T-helper 1 cell (primary cell): ENCODE measurements at regions not wholly inside any gene's neighbourhood (a gene's known extent, or its start where the extent isn't known, plus 50 kb on each side); places are given as distances from the start of the nearest gene placed in this dataset.

Experiments
- DNase-seq, 5 donors: peaks; one replicate each; pipeline ENCODE4 v3.0.0-alpha.2; 2012 to 2020

GRCh38 chr10:123500110-123500509, 166.0 kb upstream of the GPR26 start:
- DNase-seq: no peak

GRCh38 chr10:123501148-123501547, 165.0 kb upstream of the GPR26 start:
- DNase-seq: no peak

- no peak for DNase-seq
Measured at GRCh38 chr10:123502983-123503382, 163.2 kb upstream of the GPR26 start.

DNA sequence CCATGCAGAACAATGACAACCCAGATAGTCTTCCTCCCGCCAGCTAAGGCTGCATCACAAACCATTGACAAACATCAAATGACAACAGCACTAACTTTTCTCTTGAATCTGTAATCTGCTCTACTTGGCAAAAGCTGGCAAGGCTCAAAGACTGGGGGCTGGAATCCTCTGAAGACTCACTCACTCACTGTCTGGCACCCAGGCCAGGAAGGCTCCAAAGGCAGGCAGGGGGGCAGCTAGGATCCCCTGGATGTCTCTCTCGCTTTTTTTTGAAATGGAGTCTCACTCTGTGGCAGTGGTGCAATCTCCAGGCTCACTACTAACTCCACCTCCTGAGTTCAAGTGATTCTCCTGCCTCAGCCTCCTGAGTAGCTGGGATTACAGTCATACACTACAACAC, 159.7 kb upstream of the GPR26 start:
- DNase-seq: no peak

- DNase-seq: no peak
Measured at GRCh38 chr10:123507298-123507697, 158.9 kb upstream of the GPR26 start.

- no peak for DNase-seq
Measured at GRCh38 chr10:123509338-123509737, 156.8 kb upstream of the GPR26 start.

DNA sequence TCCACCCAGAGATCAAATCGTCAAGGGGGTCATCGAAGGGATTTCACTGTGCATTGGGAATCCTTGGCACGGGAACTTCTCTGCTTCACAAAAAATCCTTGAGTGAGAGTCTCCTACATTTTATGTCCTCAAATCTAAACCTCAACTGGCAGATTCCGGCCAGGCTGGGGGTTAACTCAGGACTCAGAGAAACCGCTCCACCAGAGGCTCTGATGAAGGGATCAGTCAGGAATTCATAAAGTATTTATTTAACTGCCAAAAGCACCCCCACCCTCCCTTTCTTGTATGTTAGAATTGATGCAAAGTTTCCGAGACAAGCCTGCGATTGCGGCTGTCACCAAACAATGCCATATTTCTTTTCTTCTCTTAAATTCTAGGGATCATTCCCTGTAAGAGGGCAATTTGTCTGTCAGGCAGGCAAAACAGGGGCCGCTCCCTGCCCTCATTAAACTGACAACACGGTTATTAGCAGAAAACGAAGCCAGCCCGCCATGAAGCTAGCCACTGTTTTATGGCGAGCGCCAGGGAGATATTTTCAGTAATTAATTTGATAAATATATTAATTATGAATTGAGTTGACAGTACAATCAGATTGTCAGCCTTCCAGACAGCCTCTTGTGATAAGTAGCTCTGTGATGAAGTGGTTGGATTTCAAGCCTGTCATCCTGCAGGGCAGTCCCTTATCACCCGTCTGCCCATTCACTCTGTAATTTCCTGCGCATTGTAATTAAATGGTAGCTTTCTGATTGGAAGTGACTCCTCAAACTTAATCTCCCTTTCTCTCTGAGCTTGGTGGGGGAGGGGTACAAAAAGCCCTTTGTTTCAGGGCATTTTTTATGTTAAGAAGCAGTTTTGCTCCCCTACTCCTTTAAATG, 153.0 kb upstream of the GPR26 start:
- DNase-seq: no peak

DNA sequence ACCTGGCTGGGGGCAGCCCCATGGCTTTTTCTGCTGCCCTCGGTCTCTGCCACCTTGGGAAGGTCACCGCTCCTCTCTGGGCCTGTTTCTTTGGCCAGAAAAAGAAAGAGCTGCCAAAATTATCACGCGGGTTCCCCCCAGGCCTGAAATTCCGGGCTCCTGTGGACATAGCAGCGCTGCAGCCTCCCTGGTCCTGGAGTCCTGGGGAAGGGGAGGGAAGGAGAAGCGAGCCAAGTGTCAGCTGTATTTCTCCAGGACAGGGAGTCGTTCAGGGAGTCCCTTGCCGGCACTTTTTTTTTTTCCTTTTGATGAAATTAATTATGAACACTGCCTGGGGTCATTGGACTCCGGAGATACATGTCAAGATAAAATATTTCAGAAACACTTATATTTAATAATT, 152.3 kb upstream of the GPR26 start:
- DNase-seq: no peak

GRCh38 chr10:123514996-123515395, 151.2 kb upstream of the GPR26 start:
- DNase-seq: no peak

- no peak for DNase-seq
Measured at GRCh38 chr10:123515661-123516060, 150.5 kb upstream of the GPR26 start.

DNA sequence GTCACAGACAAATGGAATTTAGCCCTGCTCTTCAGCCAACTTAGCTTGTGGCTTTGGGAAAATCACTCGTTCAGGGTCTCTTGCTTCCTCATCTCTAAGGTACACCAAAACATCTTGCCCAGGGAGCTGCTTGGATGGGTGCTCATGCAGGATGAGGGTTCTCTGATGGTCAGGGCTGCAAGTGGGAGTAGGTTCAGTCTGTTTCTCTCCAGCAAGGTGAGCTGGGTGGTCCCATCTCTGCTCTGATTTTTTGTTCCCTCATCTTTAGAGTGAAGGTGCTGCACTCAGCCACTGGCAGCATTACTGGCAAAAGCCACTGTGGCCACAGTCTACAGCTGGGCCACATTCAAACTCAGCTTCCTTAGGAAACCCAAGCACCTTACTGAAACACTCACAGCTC, 149.9 kb upstream of the GPR26 start:
- no peak for DNase-seq

DNA sequence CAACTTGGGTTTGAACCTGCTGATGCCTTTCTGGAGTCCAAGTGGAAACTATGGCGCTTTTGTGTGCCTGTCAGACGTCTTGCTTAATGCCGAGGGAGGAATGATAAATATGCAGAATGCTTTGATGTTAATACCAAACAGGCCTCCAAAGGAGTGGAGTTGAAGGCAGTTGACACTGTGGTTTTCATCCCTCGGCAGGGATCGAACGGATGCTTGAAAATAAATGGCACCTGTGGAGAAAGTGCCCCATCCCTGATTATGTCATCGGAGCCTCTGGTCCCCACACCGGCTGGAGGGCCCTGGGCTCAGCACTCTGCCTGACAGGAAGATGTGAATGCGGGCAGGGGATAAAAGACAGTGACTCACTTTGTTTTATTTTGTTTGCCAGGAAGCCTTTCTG, 148.7 kb upstream of the GPR26 start:
- DNase-seq: no peak

- DNase-seq: no peak
Measured at GRCh38 chr10:123517901-123518300, 148.3 kb upstream of the GPR26 start.

DNA sequence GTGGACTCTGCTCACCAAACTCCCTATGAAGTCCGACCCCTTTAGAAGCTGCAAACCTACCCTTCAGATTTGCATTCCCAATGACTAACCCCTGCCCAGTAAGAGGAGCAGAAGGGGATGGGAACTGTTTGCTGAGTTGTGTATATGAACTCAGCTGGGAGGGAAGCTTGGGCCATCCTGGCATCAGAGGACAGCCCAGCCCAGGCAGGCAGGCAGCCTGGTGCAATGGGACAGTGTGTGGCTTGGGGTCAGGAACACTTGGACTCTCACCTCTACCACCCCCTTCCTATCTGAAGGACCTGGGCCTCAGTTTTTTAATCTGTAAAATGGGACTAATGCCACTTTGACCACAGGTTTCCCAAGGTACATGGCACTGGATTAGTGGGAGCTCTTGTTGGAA, 147.4 kb upstream of the GPR26 start:
- no peak for DNase-seq

DNA sequence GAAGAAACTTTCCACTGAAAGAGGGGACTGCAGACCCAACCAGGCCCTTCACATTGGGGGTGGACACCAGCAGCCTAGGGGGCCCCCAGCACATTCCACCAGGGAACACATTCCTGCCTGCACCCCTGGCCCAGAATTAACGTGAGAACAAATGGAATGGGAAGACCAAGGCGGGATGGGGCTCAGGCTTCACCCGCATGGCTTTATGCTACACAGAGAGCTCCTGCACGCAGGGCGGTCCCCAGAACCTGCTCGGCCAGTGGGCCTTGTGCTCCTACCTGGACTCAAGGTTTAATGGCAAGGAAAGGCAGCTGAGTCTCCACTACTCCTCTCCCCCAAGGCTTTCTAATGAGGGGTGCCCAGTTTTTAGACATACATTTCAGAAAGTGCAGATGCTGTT, 146.3 kb upstream of the GPR26 start:
- DNase-seq: no peak

- DNase-seq: no peak
Measured at GRCh38 chr10:123521076-123521475, 145.1 kb upstream of the GPR26 start.

DNA sequence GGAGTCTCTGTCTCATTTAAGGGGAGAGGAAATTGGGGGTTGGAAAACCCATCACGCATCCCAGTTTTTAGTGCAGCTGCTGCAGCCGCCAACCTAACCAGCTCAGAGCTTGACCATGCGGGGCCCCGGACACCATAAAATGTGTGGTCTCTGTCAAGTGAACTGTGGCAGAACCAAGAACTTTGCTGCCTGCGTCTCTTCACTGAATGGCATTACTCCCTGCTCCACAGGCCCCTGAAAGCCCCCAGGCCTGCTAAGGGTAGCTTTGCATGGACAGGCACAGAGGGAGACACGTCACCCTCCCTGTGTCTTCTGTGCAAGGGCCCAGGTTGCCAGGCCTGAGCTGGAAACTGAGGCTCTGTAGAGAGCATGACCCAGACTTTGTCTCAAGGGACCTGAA, 144.6 kb upstream of the GPR26 start:
- no peak for DNase-seq

DNA sequence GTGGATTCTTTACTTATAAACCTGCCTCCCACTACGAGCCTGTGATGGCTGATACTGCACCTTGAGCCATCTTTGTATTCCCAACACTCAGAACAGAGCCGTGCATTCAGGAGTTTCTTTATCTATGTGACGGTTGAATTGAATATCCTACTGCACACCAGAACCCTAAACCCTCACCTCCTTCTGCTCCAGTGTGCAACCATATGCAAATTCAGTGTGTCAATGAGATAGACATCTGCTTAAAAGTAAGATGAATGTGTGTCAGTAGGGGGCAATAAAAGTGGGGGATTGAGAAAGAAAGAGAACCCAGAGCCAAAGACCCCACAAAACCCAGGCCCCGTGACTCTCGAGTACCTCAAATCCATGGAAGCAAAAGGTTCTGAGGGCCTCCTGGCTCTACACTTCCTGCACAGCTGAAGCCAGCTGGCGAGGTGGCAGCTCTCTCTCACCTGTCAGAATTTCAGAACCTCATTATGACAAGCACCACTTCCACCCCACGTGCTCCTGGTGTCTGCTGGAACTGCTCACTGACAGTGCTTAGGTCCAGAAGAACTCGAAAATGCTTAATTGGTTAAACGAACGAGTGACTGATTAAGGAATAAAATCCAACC, 143.3 kb upstream of the GPR26 start:
- no peak for DNase-seq

DNA sequence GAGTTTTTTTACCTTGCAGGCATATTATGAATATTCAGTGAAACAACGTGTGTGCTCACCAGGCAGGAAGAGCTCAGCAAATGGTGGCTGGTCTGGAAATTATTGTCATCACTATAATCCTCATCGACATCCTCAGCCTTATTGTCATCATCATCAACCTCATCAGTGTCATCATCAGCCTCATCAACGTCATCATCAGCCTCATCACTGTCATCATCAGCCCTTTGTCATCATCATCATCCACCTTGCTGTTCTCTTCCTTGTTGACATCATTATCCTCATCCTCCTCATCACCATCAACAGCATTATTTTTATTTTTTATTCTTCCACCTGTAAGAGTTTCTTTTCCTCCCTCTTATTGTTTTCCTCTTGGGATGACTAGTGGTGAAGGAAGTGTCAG, 142.3 kb upstream of the GPR26 start:
- DNase-seq: no peak

- DNase-seq: no peak
Measured at GRCh38 chr10:123526356-123527064, 139.6 kb upstream of the GPR26 start.

DNA sequence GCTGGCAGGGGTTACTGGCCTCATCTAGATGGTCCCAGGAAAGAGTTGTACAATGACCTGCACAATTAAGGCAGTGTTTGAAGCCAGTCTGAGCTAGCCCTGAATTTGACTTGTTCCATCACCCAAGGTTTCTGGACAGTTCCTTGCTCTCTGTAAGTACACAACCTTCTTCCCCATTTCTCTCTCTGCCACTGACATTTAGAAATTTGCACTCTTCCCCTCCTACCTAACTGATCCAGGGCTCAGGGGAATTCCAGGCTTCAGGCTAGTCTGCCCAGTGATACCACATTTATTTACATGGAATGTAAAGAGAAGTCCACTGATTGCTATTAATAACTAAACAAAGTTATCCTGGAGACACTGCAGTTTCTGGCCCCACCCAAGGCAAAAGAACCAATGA, 139.0 kb upstream of the GPR26 start:
- DNase-seq: no peak

- no peak for DNase-seq
Measured at GRCh38 chr10:123529146-123529760, 136.9 kb upstream of the GPR26 start.

GRCh38 chr10:123530166-123530870, 135.8 kb upstream of the GPR26 start:
- DNase-seq: no peak
